Parathyroid adenoma (tissue), 2 donors: ENCODE measurements at regions not wholly inside any gene's neighbourhood (a gene's known extent, or its start where the extent isn't known, plus 50 kb on each side); places are given as distances from the start of the nearest gene placed in this dataset.

Source experiments
- H2AFZ ChIP-seq: fragments of 300-600 bp; sonication (generic); one replicate; pipeline ENCODE4 v1.7.0; 2017; ENCODE audit warnings: antibody characterized with exemption, mild to moderate bottlenecking
- H3K27ac ChIP-seq: fragments of 300-600 bp; sonication (generic); one replicate; pipeline ENCODE4 v1.7.0; 2017
- H3K27me3 ChIP-seq: fragments of 300-600 bp; sonication (generic); one replicate; pipeline ENCODE4 v1.7.0; 2017; ENCODE audit warnings: low read length; ENCODE audit not compliant: control insufficient read depth, insufficient read depth
- H3K36me3 ChIP-seq: fragments of 300-600 bp; sonication (generic); one replicate; pipeline ENCODE4 v1.7.0; 2017; ENCODE audit warnings: low read length; ENCODE audit not compliant: control insufficient read depth, insufficient read depth
- H3K4me1 ChIP-seq: fragments of 300-600 bp; sonication (generic); one replicate; pipeline ENCODE4 v1.7.0; 2017; ENCODE audit warnings: control low read depth
- H3K4me2 ChIP-seq: fragments of 300-600 bp; sonication (generic); one replicate; pipeline ENCODE4 v1.7.0; 2017; ENCODE audit warnings: low read length
- H3K4me3 ChIP-seq: fragments of 300-600 bp; sonication (generic); one replicate; pipeline ENCODE4 v1.7.0; 2017; ENCODE audit warnings: low read depth, low read length
- H3K79me2 ChIP-seq: fragments of 300-600 bp; sonication (generic); one replicate; pipeline ENCODE4 v1.7.0; 2017; ENCODE audit warnings: control low read depth
- H3K9ac ChIP-seq: fragments of 300-600 bp; sonication (generic); one replicate; pipeline ENCODE4 v1.7.0; 2017; ENCODE audit warnings: mild to moderate bottlenecking
- H3K9me3 ChIP-seq: fragments of 300-600 bp; sonication (generic); one replicate; pipeline ENCODE4 v1.7.0; 2017; ENCODE audit warnings: low read length; ENCODE audit not compliant: control insufficient read depth
- TF ChIP-seq, protein P1 (sequence below): fragments of 300-600 bp; sonication (generic); IDR thresholded peaks from one replicate; pipeline ENCODE4 v1.7.0; 2017; ENCODE audit warnings: antibody characterized with exemption, mild to moderate bottlenecking
- donor health status: primary hyperparathyroidism.

DNA sequence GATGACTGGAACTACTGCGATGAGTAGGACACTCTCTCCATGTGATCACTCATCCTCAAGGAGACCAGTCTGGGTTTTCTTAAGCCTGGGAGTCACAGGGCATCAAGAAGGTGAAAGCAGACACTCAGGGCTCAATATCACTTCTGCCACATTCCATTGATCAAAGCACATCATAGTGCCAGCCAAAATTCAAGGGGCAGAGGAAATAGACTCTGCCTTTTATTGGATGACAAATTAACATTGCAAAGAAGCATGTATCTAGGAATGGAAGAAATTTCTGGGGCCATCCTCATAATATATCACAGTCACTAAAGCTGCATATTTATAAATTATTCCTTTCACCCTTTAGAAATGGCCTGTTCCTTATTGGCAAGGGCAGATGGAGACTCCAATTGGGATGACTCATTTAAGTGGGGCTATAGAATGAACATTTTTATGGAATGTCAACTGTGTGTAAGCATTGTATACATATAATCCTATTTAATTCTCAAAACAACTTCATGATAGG lies 114.8 kb upstream of the CDC42EP3 start:
- Histone ChIP-seq H2AFZ (no peak overlapping the region), H3K9ac (no peak overlapping the region), H3K27me3 (no peaks in the 10 kb centered on the region), H3K4me2 (peak overlapping the region; percentile 31), H3K4me3 (no peak overlapping the region), H3K4me1 (no peaks in the 10 kb centered on the region), H3K36me3 (no peaks in the 10 kb centered on the region), H3K9me3 (no peaks in the 10 kb centered on the region), H3K79me2 (no peaks in the 10 kb centered on the region), H3K27ac (no peak overlapping the region)
- TF ChIP-seq, protein P1, sequence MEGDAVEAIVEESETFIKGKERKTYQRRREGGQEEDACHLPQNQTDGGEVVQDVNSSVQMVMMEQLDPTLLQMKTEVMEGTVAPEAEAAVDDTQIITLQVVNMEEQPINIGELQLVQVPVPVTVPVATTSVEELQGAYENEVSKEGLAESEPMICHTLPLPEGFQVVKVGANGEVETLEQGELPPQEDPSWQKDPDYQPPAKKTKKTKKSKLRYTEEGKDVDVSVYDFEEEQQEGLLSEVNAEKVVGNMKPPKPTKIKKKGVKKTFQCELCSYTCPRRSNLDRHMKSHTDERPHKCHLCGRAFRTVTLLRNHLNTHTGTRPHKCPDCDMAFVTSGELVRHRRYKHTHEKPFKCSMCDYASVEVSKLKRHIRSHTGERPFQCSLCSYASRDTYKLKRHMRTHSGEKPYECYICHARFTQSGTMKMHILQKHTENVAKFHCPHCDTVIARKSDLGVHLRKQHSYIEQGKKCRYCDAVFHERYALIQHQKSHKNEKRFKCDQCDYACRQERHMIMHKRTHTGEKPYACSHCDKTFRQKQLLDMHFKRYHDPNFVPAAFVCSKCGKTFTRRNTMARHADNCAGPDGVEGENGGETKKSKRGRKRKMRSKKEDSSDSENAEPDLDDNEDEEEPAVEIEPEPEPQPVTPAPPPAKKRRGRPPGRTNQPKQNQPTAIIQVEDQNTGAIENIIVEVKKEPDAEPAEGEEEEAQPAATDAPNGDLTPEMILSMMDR, result no peak

DNA sequence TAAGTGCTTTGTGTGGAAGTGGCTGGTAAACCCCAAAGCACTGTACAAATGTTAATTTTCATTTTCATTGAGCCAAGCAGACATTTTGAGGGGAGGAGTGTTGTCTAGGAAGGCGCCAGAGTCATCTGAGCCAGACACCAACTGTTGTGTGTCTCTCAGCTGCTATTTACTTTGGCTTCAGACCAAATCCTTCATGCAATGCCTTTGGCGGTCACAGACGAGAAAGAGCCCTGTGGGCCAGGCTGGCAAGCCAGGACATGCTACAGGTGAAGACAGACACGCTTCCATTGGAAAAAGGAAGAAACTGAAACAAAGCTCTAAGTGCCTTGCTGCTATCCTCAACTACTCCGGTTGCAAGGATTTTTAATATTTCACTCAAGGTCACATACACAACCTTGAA lies 115.4 kb upstream of the CDC42EP3 start:
- Histone ChIP-seq H3K27ac (no peak overlapping the region), H3K9me3 (no peaks in the 10 kb centered on the region)
- TF ChIP-seq, protein P1, result no peak

DNA sequence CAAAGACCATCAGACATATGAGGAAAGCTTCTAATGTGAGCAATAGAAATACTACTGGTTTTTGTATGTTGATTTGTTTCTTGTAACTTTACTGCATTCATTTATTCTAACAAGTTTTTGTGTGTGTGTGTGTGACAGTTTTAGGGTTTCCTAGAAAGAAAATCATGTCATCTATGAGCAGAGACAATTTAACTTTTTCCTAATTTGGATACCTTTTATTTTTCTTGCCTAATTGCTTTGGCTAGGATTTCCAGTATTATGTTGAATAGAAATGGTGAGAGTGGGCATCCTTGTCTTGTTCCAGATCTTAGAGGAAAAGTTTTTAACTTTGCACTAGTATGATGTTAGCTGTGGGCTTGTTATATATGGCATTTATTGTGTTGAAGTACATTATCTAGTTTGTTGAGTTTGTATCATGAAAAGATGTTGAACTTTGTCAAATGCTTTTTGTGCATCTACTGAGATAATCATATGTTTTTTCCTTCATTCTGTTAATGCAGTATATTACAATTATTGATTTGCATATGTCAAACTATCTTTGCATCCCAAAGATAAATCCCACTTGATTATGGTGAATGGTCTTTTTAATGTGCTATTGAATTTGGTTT lies 117.3 kb upstream of the CDC42EP3 start:
- Histone ChIP-seq H3K79me2 (no peaks in the 10 kb centered on the region), H3K27me3 (no peaks in the 10 kb centered on the region), H3K4me3 (no peak overlapping the region), H3K36me3 (no peaks in the 10 kb centered on the region), H2AFZ (no peak overlapping the region), H3K9ac (no peak overlapping the region), H3K9me3 (no peaks in the 10 kb centered on the region), H3K27ac (no peak overlapping the region), H3K4me2 (no peak overlapping the region), H3K4me1 (no peaks in the 10 kb centered on the region)
- TF ChIP-seq, protein P1, result no peak

More for the DNA sequence above, 115.4 kb upstream of the CDC42EP3 start:
- no peaks in the 10 kb centered on the region for H3K36me3 ChIP-seq
- H3K4me3 ChIP-seq, result no peak overlapping the region
- H3K27me3 ChIP-seq, result no peaks in the 10 kb centered on the region
- H3K4me2 ChIP-seq, result peak overlapping the region; percentile 31
- H3K79me2 ChIP-seq, result no peaks in the 10 kb centered on the region
- H3K9ac ChIP-seq, result no peak overlapping the region
- no peak overlapping the region for H2AFZ ChIP-seq
- no peaks in the 10 kb centered on the region for H3K4me1 ChIP-seq

DNA sequence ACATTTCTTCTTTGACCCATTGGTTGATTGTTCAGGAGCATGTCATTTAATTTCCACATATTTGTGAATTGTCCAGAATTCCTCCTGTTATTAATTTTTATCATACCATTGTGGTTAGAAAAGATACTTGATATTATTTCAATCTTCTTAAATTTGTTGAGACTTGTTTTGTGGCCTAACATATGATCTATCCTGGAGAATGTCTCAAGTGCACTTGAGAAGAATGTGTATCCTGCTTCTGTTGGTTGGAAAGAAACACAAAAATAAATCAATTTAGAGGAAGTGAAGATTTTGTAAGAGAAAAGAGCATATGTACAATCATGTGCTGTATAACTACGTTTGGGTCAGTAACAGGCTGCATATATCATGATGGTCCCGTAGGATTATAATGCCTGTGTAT lies 118.6 kb upstream of the CDC42EP3 start:
- TF ChIP-seq, protein P1, result no peak

DNA sequence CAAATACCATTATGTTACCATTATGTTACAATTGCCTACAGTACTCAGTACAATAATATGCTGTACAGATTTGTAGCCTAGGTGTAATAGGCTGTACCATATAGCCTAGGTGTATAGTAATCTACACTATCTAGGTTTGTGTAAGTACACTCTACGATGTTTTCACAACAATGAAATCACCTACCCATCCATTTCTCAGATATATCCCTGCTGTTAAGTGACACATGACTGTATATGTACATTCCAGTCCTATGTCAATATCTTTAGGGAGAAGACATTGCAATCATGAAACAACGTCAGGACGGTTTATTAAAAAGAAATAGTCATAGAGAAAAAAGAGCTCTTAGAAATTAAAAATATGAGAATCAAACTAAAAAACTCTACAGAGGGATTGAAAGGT lies 119.0 kb upstream of the CDC42EP3 start:
- H3K79me2 ChIP-seq, result no peaks in the 10 kb centered on the region
- no peaks in the 10 kb centered on the region for H3K36me3 ChIP-seq
- no peak overlapping the region for H3K9ac ChIP-seq
- no peaks in the 10 kb centered on the region for H3K27me3 ChIP-seq
- TF ChIP-seq, protein P1, result no peak
- H3K27ac ChIP-seq, result no peak overlapping the region
- H3K4me3 ChIP-seq, result no peak overlapping the region
- no peaks in the 10 kb centered on the region for H3K9me3 ChIP-seq
- H2AFZ ChIP-seq, result no peak overlapping the region
- no peak overlapping the region for H3K4me2 ChIP-seq
- H3K4me1 ChIP-seq, result no peaks in the 10 kb centered on the region

More for the DNA sequence above, 118.6 kb upstream of the CDC42EP3 start:
- H3K4me2 ChIP-seq, result no peak overlapping the region
- no peaks in the 10 kb centered on the region for H3K9me3 ChIP-seq
- H3K4me3 ChIP-seq, result no peak overlapping the region
- no peaks in the 10 kb centered on the region for H3K36me3 ChIP-seq
- H3K9ac ChIP-seq, result no peak overlapping the region
- no peak overlapping the region for H3K27ac ChIP-seq
- no peaks in the 10 kb centered on the region for H3K27me3 ChIP-seq
- H2AFZ ChIP-seq, result no peak overlapping the region
- no peaks in the 10 kb centered on the region for H3K4me1 ChIP-seq
- no peaks in the 10 kb centered on the region for H3K79me2 ChIP-seq
